BLaER1 (cell line): ENCODE measurements at regions not wholly inside any gene's neighbourhood (a gene's known extent, or its start where the extent isn't known, plus 50 kb on each side); places are given as distances from the start of the nearest gene placed in this dataset.
"Not testable (repeated sequence)": the region's sequence is repeated elsewhere in the genome, so short reads cannot be mapped to it uniquely, and the experiment has no call there.

ENCODE experiments used
- H3K27ac ChIP-seq: shearing (Covaris generic); formaldehyde crosslinking; 2 replicates; pipeline ENCODE4 v1.8.1; 2022
- H3K27me3 ChIP-seq: shearing (Covaris generic); formaldehyde crosslinking; 2 replicates; pipeline ENCODE4 v1.8.1; 2022
- H3K36me3 ChIP-seq: shearing (Covaris generic); formaldehyde crosslinking; 2 replicates; pipeline ENCODE4 v1.8.1; 2022
- H3K4me1 ChIP-seq: shearing (Covaris generic); formaldehyde crosslinking; 2 replicates; pipeline ENCODE4 v1.8.1; 2022
- H3K4me2 ChIP-seq: shearing (Covaris generic); formaldehyde crosslinking; 2 replicates; pipeline ENCODE4 v1.8.1; 2022
- H3K4me3 ChIP-seq: shearing (Covaris generic); formaldehyde crosslinking; 2 replicates; pipeline ENCODE4 v1.8.1; 2022
- H3K9ac ChIP-seq: shearing (Covaris generic); formaldehyde crosslinking; 2 replicates; pipeline ENCODE4 v1.8.1; 2022
- H3K9me3 ChIP-seq: shearing (Covaris generic); formaldehyde crosslinking; 2 replicates; pipeline ENCODE4 v1.8.1; 2022
- H4K20me1 ChIP-seq: shearing (Covaris generic); formaldehyde crosslinking; 2 replicates; pipeline ENCODE4 v1.8.1; 2022
- Cebpa-rat ChIP-seq: shearing (Covaris generic); IDR thresholded peaks from 2 replicates; pipeline ENCODE4 v1.8.1; 2022

DNA sequence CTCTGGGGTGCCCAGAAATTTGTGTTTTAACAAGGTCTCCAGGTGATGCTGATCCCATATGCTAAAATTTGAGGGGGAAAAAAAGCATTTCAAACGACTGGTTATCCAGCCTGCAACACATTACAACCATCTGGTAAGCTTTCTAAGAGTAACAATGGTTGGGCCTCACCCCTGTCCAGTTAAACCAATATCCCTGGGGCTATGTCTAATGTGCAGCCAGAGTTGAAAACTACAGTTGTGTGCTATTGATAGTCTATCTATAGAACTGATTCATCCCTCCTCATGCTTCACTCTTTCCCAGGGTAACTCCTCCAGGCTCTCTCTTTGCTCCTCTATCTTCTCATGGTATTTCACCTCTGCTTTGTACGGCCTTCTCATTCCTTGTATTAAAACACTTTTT, 458.3 kb downstream of the MMUT start:
- Histone ChIP-seq H3K9ac (no peak overlapping the region), H3K4me3 (no peak overlapping the region), H3K9me3 (no peaks in the 10 kb centered on the region), H3K4me2 (no peak overlapping the region), H3K4me1 (no peaks in the 10 kb centered on the region), H4K20me1 (no peaks in the 10 kb centered on the region), H3K27ac (no peak overlapping the region), H3K27me3 (no peaks in the 10 kb centered on the region), H3K36me3 (no peaks in the 10 kb centered on the region)
- TF ChIP-seq Cebpa-rat, result no peak

DNA sequence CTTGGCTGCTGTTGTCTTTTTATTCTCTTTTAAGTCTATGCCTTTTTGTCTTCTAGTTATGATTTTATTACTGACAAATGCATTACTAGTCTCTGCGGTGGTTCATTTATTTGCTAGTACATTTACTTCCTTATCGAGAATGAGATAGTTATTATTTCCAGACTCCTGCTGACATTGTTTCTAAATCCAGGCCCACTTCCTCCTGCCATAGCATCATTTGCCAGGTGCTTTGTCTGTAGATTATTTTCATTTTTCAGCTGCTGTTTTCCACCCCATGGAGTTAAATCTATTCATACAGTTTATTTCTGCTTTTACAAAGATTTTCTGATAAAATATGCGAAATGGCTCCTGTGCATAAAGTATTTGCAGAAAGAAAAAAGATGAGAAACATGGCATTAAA, 459.7 kb downstream of the MMUT start:
- Histone ChIP-seq H3K27me3 (no peaks in the 10 kb centered on the region), H3K4me3 (no peak overlapping the region), H3K9me3 (no peaks in the 10 kb centered on the region), H3K4me1 (no peaks in the 10 kb centered on the region), H3K4me2 (no peak overlapping the region), H3K27ac (no peak overlapping the region), H3K36me3 (no peaks in the 10 kb centered on the region), H4K20me1 (no peaks in the 10 kb centered on the region), H3K9ac (no peak overlapping the region)
- TF ChIP-seq Cebpa-rat, result no peak

GRCh38 chr6:49001856-49002541, 461.1 kb downstream of the MMUT start:
- Histone ChIP-seq H3K4me3 (no peak overlapping the region), H3K36me3 (no peaks in the 10 kb centered on the region), H3K4me1 (no peaks in the 10 kb centered on the region), H3K27me3 (no peaks in the 10 kb centered on the region), H4K20me1 (no peaks in the 10 kb centered on the region), H3K9ac (no peak overlapping the region), H3K9me3 (no peaks in the 10 kb centered on the region), H3K4me2 (no peak overlapping the region), H3K27ac (no peak overlapping the region)
- TF ChIP-seq Cebpa-rat, result no peak

- no peak overlapping the region for H3K4me3 ChIP-seq
- no peaks in the 10 kb centered on the region for H3K36me3 ChIP-seq
- no peaks in the 10 kb centered on the region for H4K20me1 ChIP-seq
- H3K27ac ChIP-seq, result no peak overlapping the region
- no peaks in the 10 kb centered on the region for H3K9me3 ChIP-seq
- no peak overlapping the region for H3K4me2 ChIP-seq
- TF ChIP-seq Cebpa-rat, result no peak
- H3K9ac ChIP-seq, result no peak overlapping the region
- H3K4me1 ChIP-seq, result peaks cover 9% of the 10 kb centered on the region
- H3K27me3 ChIP-seq, result no peaks in the 10 kb centered on the region
Observed at GRCh38 chr6:48998574-48998973, 464.5 kb downstream of the MMUT start.

GRCh38 chr6:48996461-48997119, 466.5 kb downstream of the MMUT start:
- no peaks in the 10 kb centered on the region for H3K9me3 ChIP-seq
- H3K27me3 ChIP-seq, result no peaks in the 10 kb centered on the region
- no peaks in the 10 kb centered on the region for H3K36me3 ChIP-seq
- no peak overlapping the region for H3K4me2 ChIP-seq
- no peak overlapping the region for H3K9ac ChIP-seq
- peaks cover 9% of the 10 kb centered on the region for H3K4me1 ChIP-seq
- no peak overlapping the region for H3K27ac ChIP-seq
- H4K20me1 ChIP-seq, result no peaks in the 10 kb centered on the region
- no peak for TF ChIP-seq Cebpa-rat
- no peak overlapping the region for H3K4me3 ChIP-seq

DNA sequence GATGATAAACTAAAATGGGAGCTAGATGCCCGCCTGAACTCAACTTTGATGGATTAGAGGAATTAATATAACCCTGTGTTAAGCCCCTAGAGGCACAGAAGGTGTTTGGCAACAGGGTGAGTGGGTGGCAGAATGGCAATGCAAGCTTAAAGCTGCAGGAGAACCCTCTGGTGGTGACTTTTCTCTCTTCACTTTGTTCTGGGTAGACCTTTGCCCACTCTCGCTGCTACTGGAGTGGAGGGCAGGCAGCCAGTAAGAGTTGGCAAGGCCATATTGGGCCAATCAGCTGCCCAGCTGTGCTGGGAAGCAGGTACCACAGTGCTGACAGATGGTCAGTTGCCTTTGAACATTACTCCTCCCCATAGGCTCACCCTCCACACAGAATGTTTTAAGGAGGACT, 468.2 kb downstream of the MMUT start:
- Histone ChIP-seq H3K27me3 (no peaks in the 10 kb centered on the region), H3K4me1 (peaks cover 9% of the 10 kb centered on the region), H3K9ac (no peak overlapping the region), H4K20me1 (no peaks in the 10 kb centered on the region), H3K9me3 (peaks cover 12% of the 10 kb centered on the region), H3K4me3 (no peak overlapping the region), H3K36me3 (no peaks in the 10 kb centered on the region), H3K27ac (no peak overlapping the region), H3K4me2 (peak overlapping the region; percentile 49)
- no peak for TF ChIP-seq Cebpa-rat

DNA sequence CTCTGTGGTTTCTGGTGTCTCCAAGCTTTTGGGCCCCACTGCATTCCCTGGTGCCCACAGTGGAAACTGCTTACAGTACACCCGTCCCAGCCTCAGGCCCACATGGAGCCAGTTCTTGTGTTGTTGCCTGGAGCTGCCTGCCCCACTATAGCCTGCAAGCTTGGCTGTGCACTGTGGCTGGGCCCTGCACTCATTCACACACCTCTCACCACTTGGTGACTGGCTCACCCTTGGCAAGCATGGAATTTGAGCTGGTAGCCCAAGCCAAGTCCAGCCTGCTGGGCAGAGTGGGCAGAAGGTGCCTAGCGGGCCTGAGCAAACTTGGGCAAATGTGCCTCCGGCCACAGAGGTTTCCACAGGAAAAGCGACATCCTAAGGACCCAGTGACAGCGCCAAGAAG, 472.3 kb downstream of the MMUT start:
- Histone ChIP-seq H3K9ac (no peak overlapping the region), H3K4me2 (no peak overlapping the region), H3K27ac (no peak overlapping the region), H3K4me1 (peaks cover 20% of the 10 kb centered on the region), H3K9me3 (peaks cover 32% of the 10 kb centered on the region), H3K27me3 (no peaks in the 10 kb centered on the region), H3K4me3 (no peak overlapping the region), H3K36me3 (no peaks in the 10 kb centered on the region), H4K20me1 (no peaks in the 10 kb centered on the region)
- TF ChIP-seq Cebpa-rat, result no peak

- Histone ChIP-seq H3K36me3 (no peaks in the 10 kb centered on the region), H3K9ac (no peak overlapping the region), H4K20me1 (no peaks in the 10 kb centered on the region), H3K4me2 (no peak overlapping the region), H3K27ac (no peak overlapping the region), H3K27me3 (no peaks in the 10 kb centered on the region), H3K4me1 (peaks cover 13% of the 10 kb centered on the region), H3K4me3 (no peak overlapping the region), H3K9me3 (peaks cover 50% of the 10 kb centered on the region)
- TF ChIP-seq Cebpa-rat, result no peak
Observed at GRCh38 chr6:48986845-48987244, 476.2 kb downstream of the MMUT start.

DNA sequence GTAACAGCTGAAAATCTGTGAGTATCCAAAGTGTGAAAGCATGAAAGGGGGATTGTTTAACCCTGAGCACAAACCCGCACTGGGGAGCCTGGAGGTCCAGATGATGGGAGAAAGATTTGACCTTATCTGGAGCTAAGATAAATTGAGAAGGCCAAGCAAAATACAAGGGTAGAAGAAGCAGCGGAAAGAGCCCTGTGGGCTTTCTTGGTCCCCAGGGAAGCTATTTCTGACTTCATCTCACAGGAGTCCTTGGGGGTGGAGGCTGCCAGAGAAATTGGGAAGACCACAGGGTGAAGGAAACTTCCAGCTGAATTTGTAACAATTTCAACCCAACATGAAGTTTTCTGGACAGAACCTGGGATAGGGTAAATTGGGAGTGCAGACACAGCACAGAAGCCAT, 476.9 kb downstream of the MMUT start:
- Histone ChIP-seq H3K4me2 (peak overlapping the region; percentile 60), H3K9ac (peak overlapping the region; percentile 34; the same call in 1 of the 2 replicates), H3K4me3 (no peak overlapping the region), H4K20me1 (no peaks in the 10 kb centered on the region), H3K36me3 (no peaks in the 10 kb centered on the region), H3K27me3 (no peaks in the 10 kb centered on the region), H3K27ac (no peak overlapping the region), H3K4me1 (peaks cover 13% of the 10 kb centered on the region), H3K9me3 (peaks cover 50% of the 10 kb centered on the region)
- TF ChIP-seq Cebpa-rat, result no peak

- H3K27ac ChIP-seq, result no peak overlapping the region
- no peaks in the 10 kb centered on the region for H4K20me1 ChIP-seq
- no peak overlapping the region for H3K9ac ChIP-seq
- no peak for TF ChIP-seq Cebpa-rat
- H3K4me1 ChIP-seq, result peaks cover 13% of the 10 kb centered on the region
- H3K4me2 ChIP-seq, result no peak overlapping the region
- peaks cover 40% of the 10 kb centered on the region for H3K9me3 ChIP-seq
- no peaks in the 10 kb centered on the region for H3K36me3 ChIP-seq
- no peaks in the 10 kb centered on the region for H3K27me3 ChIP-seq
- no peak overlapping the region for H3K4me3 ChIP-seq
Observed at GRCh38 chr6:48985025-48985424, 478.0 kb downstream of the MMUT start.

DNA sequence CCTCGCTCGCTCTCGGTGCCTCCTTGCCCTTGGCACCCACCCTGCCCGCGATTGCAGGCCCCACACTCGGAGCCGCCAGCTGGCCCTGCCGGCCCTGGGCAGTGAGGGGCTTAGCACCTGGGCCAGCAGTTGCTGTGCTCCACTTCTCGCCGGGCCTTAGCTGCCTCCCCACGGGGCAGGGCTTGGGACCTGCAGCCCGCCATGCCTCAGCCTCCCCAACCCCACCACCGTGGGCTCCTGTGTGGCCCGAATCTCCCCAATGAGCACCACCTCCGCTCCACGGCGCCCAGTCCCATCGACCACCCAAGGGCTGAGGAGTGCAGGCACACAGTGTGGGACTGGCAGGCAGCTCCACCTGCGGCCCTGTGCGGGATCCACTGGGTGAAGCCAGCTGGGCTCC, 479.1 kb downstream of the MMUT start:
- H3K9me3 ChIP-seq, result peaks cover 32% of the 10 kb centered on the region
- not testable (repeated sequence) for H3K27me3 ChIP-seq, H3K4me2 ChIP-seq, H3K36me3 ChIP-seq, H3K27ac ChIP-seq, H4K20me1 ChIP-seq, H3K4me3 ChIP-seq, H3K9ac ChIP-seq
- peaks cover 13% of the 10 kb centered on the region for H3K4me1 ChIP-seq
